HG02970 (cell line): ENCODE measurements at regions not wholly inside any gene's neighbourhood (a gene's known extent, or its start where the extent isn't known, plus 50 kb on each side); places are given as distances from the start of the nearest gene placed in this dataset.
"Not testable (repeated sequence)": the region's sequence is repeated elsewhere in the genome, so short reads cannot be mapped to it uniquely, and the experiment has no call there.

Source experiments
- ATAC-seq: cut with Tn5 transposase; IDR thresholded peaks from one replicate; pipeline ENCODE4 v1.9.1; 2021; ENCODE audit warnings: mild to moderate bottlenecking, moderate library complexity, moderate number of reproducible peaks; ENCODE audit not compliant: unreplicated experiment, low FRiP score

DNA sequence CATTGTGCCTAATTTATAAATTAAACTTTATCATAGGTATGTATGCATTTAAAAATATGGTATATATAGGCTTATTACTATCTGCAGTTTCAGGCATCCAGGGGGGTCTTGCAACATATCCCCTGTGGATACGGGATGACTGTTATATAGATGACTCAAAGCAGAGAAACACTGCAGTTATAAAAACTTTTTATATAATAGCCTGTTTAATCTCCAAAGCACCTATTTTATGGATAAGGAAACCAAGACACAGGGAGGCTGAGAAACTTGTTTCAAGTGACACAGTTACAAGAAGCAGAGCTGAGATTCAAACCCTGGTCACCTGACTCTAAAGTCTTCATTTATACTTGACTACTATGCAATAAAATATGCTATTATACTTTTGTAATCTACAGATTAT lies 897.7 kb downstream of the KCNA4 start:
- ATAC-seq = no peak

DNA sequence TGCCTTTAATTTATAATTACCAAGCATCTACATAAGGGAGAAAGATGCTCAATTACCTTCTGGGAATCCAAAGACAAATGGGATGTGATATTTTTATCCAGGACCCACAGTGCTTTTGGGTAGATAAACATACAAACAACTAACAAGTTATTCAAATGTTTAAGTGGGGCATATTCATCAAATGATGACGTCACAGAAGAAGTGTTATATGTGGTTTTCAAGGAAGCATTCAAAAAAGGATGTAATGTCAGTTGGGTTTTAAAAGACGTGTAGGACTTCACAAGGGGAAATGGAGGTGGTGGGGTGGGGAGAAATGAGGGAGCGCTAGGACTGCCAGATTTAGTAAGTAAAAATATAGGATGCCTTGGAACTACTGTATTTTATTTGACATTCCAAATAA lies 915.9 kb downstream of the KCNA4 start:
- no peak for ATAC-seq

DNA sequence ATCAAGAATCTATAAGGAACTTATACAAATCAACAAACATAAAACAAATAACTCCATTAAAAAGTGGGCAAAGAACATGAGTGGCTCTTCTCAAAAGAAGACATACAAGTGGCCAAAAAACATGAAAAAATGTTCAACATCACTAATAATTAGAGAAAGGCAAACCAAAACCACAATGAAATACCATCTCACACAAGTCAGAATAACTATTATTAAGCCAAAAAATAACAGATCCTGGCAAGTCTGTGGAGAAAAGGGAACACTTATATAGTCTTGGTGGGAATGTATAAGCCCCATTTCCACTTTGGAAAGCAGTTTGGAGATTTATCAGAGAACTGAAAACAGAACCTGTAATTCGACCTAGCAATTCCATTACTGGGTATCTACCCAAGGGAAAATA lies 921.0 kb downstream of the KCNA4 start:
- no peak for ATAC-seq

GRCh38 chr11:29093416-29094120 lies 923.3 kb downstream of the KCNA4 start:
- no peak for ATAC-seq

DNA sequence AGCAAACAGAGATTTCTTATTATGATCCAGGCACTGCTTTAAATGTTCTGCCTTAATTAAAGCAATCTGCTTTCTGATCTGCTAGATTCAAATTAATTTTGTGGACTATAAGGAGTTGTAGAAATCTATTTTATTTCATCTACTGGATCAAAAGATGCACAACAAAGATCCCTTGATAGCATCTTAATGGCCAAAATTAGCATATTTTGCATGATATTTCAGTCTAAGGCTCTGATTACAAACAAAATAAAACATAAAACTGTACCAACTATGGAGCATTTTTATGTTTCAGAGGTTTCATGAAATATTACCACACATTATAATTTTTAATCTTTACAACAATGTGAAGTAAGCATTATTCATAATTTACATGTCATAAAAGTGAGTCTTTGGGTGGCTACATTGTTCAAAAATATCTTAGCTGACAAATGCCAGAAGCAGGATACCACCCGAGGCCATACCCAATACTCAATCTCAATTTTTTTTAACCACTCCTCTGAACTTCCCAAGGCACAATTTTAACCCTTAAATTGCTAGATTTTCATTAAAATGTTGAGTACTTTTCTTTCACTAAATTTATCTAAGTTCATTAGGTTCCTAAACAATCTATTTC lies 929.5 kb downstream of the KCNA4 start:
- no peak for ATAC-seq

- no peak for ATAC-seq
These were observed 941.1 kb downstream of the KCNA4 start for GRCh38 chr11:29075726-29076125.

DNA sequence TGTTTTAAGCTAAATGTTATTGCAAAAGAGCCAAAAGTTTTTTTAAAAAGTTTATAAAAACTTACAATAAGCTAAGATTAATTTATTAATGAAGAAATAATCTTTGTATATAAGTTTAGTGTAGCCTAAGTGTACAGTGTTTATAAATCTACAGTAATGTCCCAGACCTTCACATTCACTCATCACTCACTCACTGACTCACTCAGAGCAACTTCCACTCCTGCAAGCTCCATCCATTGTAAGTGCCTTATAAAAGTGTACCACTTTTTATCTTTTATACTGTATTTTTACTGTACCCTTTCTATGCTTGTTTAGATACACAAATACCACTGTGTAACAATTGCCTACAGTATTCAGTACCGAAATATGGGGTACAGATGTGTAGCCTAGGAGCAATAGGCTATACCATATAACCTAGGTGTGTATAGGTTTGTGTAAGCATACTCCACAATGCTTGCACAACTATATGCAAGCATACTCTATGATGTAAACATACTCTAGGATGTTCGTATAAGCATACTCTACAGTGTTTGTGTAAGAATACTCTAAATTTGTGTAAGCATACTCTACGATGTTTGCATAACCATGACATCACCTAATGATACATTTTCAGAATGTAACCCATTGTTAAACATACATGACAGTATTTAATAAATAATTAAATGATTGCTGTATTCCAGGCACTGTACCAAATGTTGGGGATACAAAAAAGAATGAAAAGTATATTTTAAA lies 953.0 kb downstream of the KCNA4 start:
- no peak for ATAC-seq

DNA sequence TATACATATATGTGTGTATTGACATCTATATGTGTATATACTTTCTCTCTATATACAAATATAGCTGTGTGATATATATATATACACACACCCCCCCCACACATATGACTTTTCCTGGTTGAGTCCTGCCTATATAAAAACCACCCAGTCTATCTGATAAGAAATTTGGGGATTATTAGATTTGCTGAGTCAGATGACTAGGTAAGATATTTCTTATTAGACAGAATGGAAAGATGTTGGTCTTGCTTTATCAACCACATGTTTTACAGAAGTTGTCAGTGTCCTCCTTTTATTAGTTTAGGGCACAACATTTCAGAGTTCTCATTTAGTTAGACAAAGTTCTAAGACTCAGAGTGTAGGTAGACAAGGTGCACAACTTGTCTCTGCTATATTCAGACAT lies 953.3 kb downstream of the METTL15 start:
- no peak for ATAC-seq

DNA sequence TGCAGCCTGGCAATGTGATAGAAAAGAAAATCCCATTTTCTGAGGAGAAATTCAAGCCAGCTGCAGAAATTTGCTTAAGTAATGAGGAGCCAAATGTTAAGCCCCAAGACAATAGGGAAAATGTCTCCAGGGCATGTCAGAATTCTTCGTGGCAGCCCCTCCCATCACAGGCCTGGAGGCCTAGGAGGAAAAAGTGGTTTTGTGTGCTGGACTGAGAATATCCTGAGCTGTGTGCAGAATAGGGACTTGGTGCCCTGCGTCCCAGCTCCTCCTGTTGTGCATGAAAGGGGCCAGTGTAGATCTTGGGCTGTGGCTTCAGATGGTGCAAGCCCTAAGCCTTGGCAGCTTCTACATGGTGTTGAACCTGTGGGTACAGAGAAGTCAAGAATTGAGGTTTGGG lies 948.3 kb downstream of the METTL15 start:
- not testable (repeated sequence) for ATAC-seq

DNA sequence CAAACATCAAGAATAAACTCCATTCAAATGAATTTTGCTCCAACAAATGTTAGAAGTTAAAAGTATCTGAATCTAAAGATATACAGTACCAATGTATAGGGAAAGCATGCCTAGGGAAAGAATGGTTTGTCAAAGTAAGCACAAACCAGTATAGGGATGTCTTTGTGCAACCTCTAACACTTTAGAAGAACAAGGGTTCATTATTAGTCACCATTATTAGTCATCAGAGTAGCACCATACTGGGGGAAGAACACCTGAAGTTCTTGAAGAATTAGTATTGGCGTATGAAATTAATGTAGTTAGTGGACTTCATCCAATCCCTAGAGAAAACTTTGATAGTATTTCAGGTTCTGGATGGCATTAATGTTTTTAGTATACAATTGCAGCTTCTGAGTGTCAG lies 943.7 kb downstream of the METTL15 start:
- ATAC-seq = no peak

- not testable (repeated sequence) for ATAC-seq
These were observed 942.8 kb downstream of the METTL15 start for GRCh38 chr11:29050962-29051361.

- no peak for ATAC-seq
These were observed 932.3 kb downstream of the METTL15 start for GRCh38 chr11:29040489-29040888.

DNA sequence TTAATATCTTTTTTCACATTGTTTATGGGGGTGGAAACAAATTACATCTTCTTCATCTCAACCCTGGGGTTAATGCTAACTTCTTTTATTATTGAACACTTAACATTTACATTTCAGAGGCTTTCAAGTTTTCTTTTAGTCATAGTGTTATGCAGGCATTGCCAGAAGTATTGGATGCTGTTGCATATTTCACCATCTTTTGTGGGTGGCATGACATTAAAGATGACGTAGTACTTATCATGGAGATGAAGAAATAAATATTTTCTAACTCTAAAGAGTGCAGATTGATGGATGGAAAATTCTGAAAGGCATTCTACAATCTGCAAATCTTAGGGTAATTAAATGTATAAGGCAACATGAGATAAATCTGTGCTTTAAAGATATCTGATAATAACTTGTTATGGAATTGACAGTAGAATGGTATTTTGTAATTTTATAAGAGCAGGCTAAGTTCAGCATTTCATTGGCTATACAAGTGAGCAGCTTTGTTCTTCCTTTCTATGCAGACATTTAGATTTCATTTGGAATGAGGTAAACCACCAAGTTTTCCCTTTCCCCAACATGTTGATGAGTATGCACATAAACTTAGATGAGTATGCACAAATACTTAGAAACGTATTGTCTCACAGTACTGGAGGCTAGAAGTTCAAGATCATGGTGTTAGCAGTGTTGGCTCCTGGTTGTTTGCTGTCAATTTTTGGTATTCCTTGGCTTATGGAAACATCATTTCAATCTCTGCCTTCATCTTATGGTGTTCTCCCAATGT lies 924.4 kb downstream of the METTL15 start:
- ATAC-seq = no peak

DNA sequence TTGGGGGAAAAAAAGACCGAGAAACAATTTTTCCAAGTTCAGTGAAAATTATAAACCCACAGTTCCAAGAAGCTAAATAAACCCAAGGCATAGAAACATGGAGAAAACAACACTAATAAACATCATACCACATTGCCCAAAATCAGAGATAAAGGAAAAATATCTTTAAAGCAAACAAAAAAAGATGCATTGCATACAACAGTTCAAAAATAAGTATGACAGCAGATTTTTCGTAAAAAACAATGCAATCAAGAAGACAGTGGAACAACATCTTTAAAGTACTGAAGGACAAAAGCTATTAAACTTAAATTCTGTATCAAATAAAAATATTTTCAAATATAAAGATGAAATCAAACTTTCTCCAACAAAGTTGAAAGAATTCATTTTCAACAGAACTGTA lies 921.3 kb downstream of the METTL15 start:
- no peak for ATAC-seq

- ATAC-seq = no peak
These were observed 919.2 kb downstream of the METTL15 start for GRCh38 chr11:29027436-29027835.

GRCh38 chr11:29026286-29026685 lies 918.1 kb downstream of the METTL15 start:
- ATAC-seq = no peak

GRCh38 chr11:29025001-29025400 lies 916.8 kb downstream of the METTL15 start:
- ATAC-seq = no peak

DNA sequence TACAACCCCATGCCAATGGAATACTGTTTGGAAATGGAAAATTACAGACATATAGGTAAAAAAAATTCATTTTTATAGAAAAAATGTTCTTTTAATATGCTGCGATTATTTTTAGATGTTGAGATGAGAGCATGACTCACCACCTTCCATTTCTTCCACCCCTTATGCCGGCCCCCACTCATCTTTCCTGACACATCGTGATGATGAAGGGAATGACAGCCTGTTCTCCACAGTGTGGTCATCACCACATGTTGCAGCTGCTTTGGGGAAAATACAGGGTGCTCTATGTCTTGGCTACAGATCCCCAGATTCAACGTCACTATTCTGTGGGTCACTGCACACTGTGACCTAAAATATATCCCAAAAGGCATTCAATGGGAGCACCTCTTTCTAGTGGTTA lies 916.2 kb downstream of the METTL15 start:
- ATAC-seq = no peak

DNA sequence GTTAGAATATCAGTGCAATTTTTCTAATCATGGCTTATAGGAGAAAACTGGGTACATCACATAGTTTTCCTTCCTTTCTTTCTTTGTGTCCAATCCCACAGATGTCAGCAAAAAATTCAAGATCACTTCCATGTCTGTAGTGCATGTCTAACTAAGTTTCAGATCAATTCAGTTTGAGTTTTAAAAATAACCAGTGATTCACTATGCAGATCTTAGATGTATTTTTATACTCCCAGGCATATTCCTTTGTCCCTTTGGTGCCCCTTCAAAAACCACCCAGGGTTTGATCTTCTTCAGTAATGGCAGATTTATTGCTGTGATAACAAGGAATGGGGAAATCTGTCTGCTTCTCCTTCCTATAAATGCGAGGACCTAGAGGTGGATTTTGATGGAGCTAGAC lies 915.6 kb downstream of the METTL15 start:
- no peak for ATAC-seq

DNA sequence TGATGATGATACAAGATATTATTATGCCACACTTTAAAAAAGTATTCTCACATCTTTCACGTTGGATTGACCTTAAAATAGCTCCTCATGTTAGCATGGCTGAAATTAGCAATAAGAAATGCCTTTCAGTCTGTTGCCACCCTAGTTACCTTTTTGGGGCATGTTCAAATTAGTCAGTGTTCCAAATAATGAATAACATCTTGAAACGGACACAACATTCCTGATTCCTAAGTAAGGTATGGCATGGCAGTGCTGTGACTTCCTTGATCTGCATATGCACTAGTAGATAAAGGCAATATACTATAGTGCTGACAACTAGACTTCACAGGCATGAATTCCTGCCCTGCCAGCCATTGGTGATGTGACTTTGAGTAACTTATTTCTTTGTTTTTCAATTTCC lies 914.5 kb downstream of the METTL15 start:
- ATAC-seq = no peak
